ENCODE measurements at regions not wholly inside any gene's neighbourhood (a gene's known extent, or its start where the extent isn't known, plus 50 kb on each side); places are given as distances from the start of the nearest gene placed in this dataset.
"Not testable (repeated sequence)": the region's sequence is repeated elsewhere in the genome, so short reads cannot be mapped to it uniquely, and the experiment has no call there.

DNA sequence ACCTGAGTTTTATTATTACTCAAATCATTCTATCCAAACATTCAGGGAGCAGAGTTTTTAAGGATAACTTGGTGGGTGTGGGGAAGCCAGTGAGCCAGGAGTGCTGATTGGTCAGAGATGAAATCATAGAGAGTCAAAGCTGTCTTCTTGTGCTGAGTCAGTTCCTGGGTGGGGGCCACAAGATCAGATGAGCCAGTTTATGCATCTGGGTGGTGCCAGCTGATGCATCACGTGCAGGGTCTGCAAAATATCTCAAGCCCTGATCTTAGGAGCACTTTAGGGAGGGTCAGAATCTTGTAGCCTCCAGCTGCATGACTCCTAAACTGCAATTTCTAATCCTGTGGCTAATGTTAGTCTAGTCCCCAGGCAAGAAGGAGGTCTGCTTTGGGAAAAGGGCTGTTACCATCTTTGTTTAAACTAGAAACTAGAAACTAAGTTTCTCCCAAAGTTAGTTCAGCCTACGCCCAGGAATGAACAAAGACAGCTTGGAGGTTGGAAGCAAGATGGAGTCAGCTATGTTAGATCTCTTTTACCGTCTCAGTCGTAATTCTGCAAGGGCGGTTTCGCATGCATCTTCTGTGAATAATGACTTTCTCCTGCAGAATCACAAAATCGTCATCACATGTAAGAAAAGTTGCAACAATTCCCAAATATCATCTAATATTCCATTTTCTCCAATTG lies 97.5 kb downstream of the ZNF664 start:
- H3K27me3 ChIP-seq (replicated peaks in 1 of 4; ENCODE audit: control extremely low read depth in 1 of 4, control insufficient read depth in 3 of 4, insufficient read depth in 4 of 4, low read length in 3 of 4); H3K9me3 Mint-ChIP-seq (ENCODE audit: insufficient read depth); H3K4me3 Mint-ChIP-seq; H3K9ac ChIP-seq (ENCODE audit: low read length); H3K4me3 ChIP-seq (ENCODE audit: control extremely low read depth in 1 of 5, extremely low read depth in 1 of 5, insufficient read depth in 1 of 5, low read depth in 2 of 5, low read length in 4 of 5); H3K36me3 ChIP-seq (replicated peaks in 1 of 2; ENCODE audit: control extremely low read depth in 1 of 2, control insufficient read depth in 1 of 2, extremely low read depth in 1 of 2, insufficient read depth in 2 of 2, low read length in 1 of 2); H4K20me1 ChIP-seq (ENCODE audit: control insufficient read depth, insufficient read depth, low read length, poor library complexity, severe bottlenecking); H3K4me2 ChIP-seq (replicated peaks; ENCODE audit: low read depth, low read length, poor library complexity, severe bottlenecking); H3K27ac Mint-ChIP-seq; DNase-seq; CTCF ChIA-PET; H2AFZ ChIP-seq (ENCODE audit: insufficient read depth, low read depth, low read length, poor library complexity, severe bottlenecking); H3K27me3 Mint-ChIP-seq; intact Hi-C loops (cut with micrococcal nuclease); H3K79me2 ChIP-seq (ENCODE audit: control insufficient read depth, insufficient read depth, low read length); H3K27ac ChIP-seq (ENCODE audit: low read length in 2 of 2); H3K4me1 Mint-ChIP-seq; ATAC-seq (ENCODE audit: low read depth); POLR2A ChIA-PET; H3K4me1 ChIP-seq (ENCODE audit: control insufficient read depth in 2 of 2, insufficient read depth in 2 of 2, low read length in 2 of 2): not testable (repeated sequence)
- WGBS (ENCODE audit: insufficient coverage) = 84% methylated on average over 2 of the region's 7 CpGs
- peaks cover 0 to 15% (median 7%) of the 10 kb centered on the region in 3 donors for H3K9me3 ChIP-seq (ENCODE audit: control extremely low read depth in 1 of 3, control insufficient read depth in 2 of 3, insufficient read depth in 1 of 3, low read length in 2 of 3)

DNA sequence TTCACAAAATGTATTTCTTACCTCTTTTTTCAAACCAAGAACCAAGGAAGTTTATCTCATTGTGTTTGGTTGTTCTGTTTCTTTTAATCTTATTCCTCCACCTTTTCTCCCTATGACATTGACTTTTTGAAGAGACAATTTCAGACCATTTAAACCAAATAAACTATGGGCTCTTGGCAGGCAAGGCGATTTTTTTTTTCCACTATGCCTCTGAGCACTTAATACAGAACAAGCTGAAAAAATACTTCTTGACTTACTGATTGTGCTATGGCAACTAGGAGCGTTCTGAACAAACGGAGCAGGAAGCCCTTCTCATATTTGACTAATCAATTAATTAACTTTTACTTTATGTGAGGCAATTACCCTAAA lies 98.0 kb downstream of the ZNF664 start:
- ChIA-PET CTCF (no interaction called here), POLR2A (no interaction called here)
- no peaks in the 10 kb centered on the region for H3K36me3 ChIP-seq (replicated peaks in 1 of 2; ENCODE audit: control extremely low read depth in 1 of 2, control insufficient read depth in 1 of 2, extremely low read depth in 1 of 2, insufficient read depth in 2 of 2, low read length in 1 of 2)
- H3K27ac Mint-ChIP-seq = no peak overlapping the region
- no peaks in the 10 kb centered on the region for H3K27me3 ChIP-seq (replicated peaks in 1 of 4; ENCODE audit: control extremely low read depth in 1 of 4, control insufficient read depth in 3 of 4, insufficient read depth in 4 of 4, low read length in 3 of 4)
- ATAC-seq (ENCODE audit: low read depth) = no peak
- no peak overlapping the region for H3K9ac ChIP-seq (ENCODE audit: low read length)
- no peaks in the 10 kb centered on the region for H3K79me2 ChIP-seq (ENCODE audit: control insufficient read depth, insufficient read depth, low read length)
- DNase-seq = no peak
- peaks cover 3% of the 10 kb centered on the region for H3K9me3 Mint-ChIP-seq (ENCODE audit: insufficient read depth)
- no peak overlapping the region for H3K4me3 ChIP-seq (ENCODE audit: control extremely low read depth in 1 of 5, extremely low read depth in 1 of 5, insufficient read depth in 1 of 5, low read depth in 2 of 5, low read length in 4 of 5)
- no peaks in the 10 kb centered on the region for H4K20me1 ChIP-seq (ENCODE audit: control insufficient read depth, insufficient read depth, low read length, poor library complexity, severe bottlenecking)
- peaks cover 0 to 13% (median 7%) of the 10 kb centered on the region in 3 donors for H3K9me3 ChIP-seq (ENCODE audit: control extremely low read depth in 1 of 3, control insufficient read depth in 2 of 3, insufficient read depth in 1 of 3, low read length in 2 of 3)
- intact Hi-C loops (cut with micrococcal nuclease) = no loop called here
- TF ChIP-seq, protein P1, sequence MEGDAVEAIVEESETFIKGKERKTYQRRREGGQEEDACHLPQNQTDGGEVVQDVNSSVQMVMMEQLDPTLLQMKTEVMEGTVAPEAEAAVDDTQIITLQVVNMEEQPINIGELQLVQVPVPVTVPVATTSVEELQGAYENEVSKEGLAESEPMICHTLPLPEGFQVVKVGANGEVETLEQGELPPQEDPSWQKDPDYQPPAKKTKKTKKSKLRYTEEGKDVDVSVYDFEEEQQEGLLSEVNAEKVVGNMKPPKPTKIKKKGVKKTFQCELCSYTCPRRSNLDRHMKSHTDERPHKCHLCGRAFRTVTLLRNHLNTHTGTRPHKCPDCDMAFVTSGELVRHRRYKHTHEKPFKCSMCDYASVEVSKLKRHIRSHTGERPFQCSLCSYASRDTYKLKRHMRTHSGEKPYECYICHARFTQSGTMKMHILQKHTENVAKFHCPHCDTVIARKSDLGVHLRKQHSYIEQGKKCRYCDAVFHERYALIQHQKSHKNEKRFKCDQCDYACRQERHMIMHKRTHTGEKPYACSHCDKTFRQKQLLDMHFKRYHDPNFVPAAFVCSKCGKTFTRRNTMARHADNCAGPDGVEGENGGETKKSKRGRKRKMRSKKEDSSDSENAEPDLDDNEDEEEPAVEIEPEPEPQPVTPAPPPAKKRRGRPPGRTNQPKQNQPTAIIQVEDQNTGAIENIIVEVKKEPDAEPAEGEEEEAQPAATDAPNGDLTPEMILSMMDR (IDR thresholded peaks at IDR 0.05) = no peak
- no peak for TF ChIP-seq EZH2 (IDR thresholded peaks at IDR 0.05; ENCODE audit: borderline replicate concordance, insufficient read depth, low read depth, low read length, poor library complexity, severe bottlenecking)
- no peak overlapping the region for H3K4me3 Mint-ChIP-seq
- no peak overlapping the region for H2AFZ ChIP-seq (ENCODE audit: insufficient read depth, low read depth, low read length, poor library complexity, severe bottlenecking)
- H3K4me1 Mint-ChIP-seq = no peaks in the 10 kb centered on the region
- peaks cover 7% of the 10 kb centered on the region for H3K27me3 Mint-ChIP-seq
- H3K4me2 ChIP-seq (replicated peaks; ENCODE audit: low read depth, low read length, poor library complexity, severe bottlenecking) = no peak overlapping the region
- 90% methylated on average over 1 of the region's 3 CpGs for WGBS (ENCODE audit: insufficient coverage)
- no peaks in the 10 kb centered on the region for H3K4me1 ChIP-seq (ENCODE audit: control insufficient read depth in 2 of 2, insufficient read depth in 2 of 2, low read length in 2 of 2)
- no peak overlapping the region for H3K27ac ChIP-seq (ENCODE audit: low read length in 2 of 2)

Data from B cell (primary cell).